ENCODE measurements at regions not wholly inside any gene's neighbourhood (a gene's known extent, or its start where the extent isn't known, plus 50 kb on each side); places are given as distances from the start of the nearest gene placed in this dataset.

GRCh38 chr12:131330106-131330815, 376.6 kb downstream of the ADGRD1 start:
- DNase-seq (ENCODE audit: low read depth) = no peak
- H3K36me3 ChIP-seq (ENCODE audit: control insufficient read depth, insufficient read depth, low read length) = no peaks in the 10 kb centered on the region
- H3K4me3 ChIP-seq (ENCODE audit: low read depth, low read length) = no peak overlapping the region
- no peak for TF ChIP-seq CTCF (IDR thresholded peaks at IDR 0.05; ENCODE audit: insufficient read depth, low read length, severe bottlenecking)
- FAIRE-seq = no peak
- no peaks in the 10 kb centered on the region for H3K27me3 ChIP-seq (ENCODE audit: control insufficient read depth, insufficient read depth, low read length)

- FAIRE-seq = no peak
Measured at GRCh38 chr12:131331148-131331750, 377.5 kb downstream of the ADGRD1 start.

GRCh38 chr12:131332224-131332623, 378.5 kb downstream of the ADGRD1 start:
- TF ChIP-seq CTCF (IDR thresholded peaks at IDR 0.05; ENCODE audit: insufficient read depth, low read length, severe bottlenecking) = no peak
- peak; percentile 60 for FAIRE-seq
- no peak for DNase-seq (ENCODE audit: low read depth)
- Histone ChIP-seq H3K27me3 (ENCODE audit: control insufficient read depth, insufficient read depth, low read length) (no peaks in the 10 kb centered on the region), H3K36me3 (ENCODE audit: control insufficient read depth, insufficient read depth, low read length) (no peaks in the 10 kb centered on the region), H3K4me3 (ENCODE audit: low read depth, low read length) (no peak overlapping the region)

More at GRCh38 chr12:131331148-131331750, 377.5 kb downstream of the ADGRD1 start:
- Histone ChIP-seq H3K27me3 (ENCODE audit: control insufficient read depth, insufficient read depth, low read length) (no peaks in the 10 kb centered on the region), H3K4me3 (ENCODE audit: low read depth, low read length) (no peak overlapping the region), H3K36me3 (ENCODE audit: control insufficient read depth, insufficient read depth, low read length) (no peaks in the 10 kb centered on the region)
- no peak for DNase-seq (ENCODE audit: low read depth)
- TF ChIP-seq CTCF (IDR thresholded peaks at IDR 0.05; ENCODE audit: insufficient read depth, low read length, severe bottlenecking) = no peak

DNA sequence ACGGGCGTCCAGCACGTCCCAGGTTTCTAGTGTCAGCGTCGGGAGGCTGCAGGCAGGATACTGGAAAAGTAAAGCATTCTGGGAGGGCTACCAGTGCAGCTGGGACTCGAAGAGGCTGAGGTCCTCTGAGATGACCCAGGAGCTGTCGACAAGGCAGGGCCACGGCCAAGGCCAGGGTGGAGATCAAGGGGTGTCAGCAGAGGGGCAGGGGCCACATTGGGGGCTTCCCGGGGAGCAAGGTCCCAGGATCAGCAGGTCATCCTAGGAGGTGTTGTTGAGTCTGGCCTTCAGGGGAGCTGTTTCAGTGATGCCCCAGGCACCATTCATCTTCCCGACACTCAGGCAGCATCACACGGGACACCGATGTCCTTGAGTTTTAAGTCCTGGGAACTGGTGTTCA, 377.8 kb upstream of the SFSWAP start:
- Histone ChIP-seq H3K27me3 (ENCODE audit: control insufficient read depth, insufficient read depth, low read length) (no peaks in the 10 kb centered on the region), H3K4me3 (ENCODE audit: low read depth, low read length) (no peak overlapping the region), H3K36me3 (ENCODE audit: control insufficient read depth, insufficient read depth, low read length) (no peaks in the 10 kb centered on the region)
- FAIRE-seq (no peak), DNase-seq (ENCODE audit: low read depth) (no peak)
- TF ChIP-seq CTCF (IDR thresholded peaks at IDR 0.05; ENCODE audit: insufficient read depth, low read length, severe bottlenecking) = no peak

- H3K4me3 ChIP-seq (ENCODE audit: low read depth, low read length) = no peak overlapping the region
- TF ChIP-seq CTCF (IDR thresholded peaks at IDR 0.05; ENCODE audit: insufficient read depth, low read length, severe bottlenecking) = no peak
- DNase-seq (ENCODE audit: low read depth) = no peak
- H3K27me3 ChIP-seq (ENCODE audit: control insufficient read depth, insufficient read depth, low read length) = no peaks in the 10 kb centered on the region
- H3K36me3 ChIP-seq (ENCODE audit: control insufficient read depth, insufficient read depth, low read length) = no peaks in the 10 kb centered on the region
- no peak for FAIRE-seq
Measured at GRCh38 chr12:131333621-131334440, 377.1 kb upstream of the SFSWAP start.
